ENCODE measurements at regions not wholly inside any gene's neighbourhood (a gene's known extent, or its start where the extent isn't known, plus 50 kb on each side); places are given as distances from the start of the nearest gene placed in this dataset.

DNA sequence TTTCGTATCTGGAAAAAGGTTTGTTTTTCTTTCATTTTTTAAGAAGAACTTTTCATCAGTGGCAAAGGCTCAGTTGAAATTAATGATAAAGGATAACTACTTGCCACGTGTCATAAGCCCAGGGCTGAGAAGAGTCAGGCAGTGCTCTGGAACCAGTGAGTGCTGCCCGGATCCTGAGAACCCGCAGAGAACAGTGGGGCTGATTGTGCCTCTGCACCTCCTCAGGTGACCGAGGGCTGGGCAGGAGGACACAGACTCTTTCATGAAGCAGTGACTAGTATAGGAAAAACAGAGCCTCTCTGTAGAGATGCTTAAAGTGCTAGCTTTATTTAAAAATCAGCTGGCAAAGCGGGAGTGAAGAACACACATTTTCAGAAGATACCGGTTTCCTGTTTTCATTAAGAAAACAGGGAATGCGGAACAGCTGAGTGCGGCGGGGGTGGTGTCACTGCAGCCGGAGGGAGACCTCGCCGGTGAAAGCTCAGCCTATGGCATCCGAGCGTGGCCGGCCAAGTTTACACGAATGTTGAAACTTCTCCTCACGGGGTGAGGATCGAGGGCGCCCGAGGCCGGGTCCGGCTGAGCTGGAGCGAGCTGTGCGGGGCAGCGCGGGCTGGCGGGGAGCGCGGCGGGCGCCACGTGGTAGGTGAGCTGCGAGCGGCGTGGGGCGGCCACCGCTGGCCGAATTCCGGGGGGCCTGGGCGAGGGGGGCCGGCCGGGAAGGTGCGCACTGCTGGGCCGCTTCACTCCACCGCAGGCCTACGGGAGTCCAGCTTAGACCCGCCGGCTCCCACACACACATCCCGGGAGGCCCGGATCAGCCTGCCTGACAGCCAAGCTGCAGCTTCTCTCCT, 134.7 kb upstream of the DMRT1 start:
- DNase-seq (ENCODE audit: extremely low spot score in 2 of 2), result no peak
- Histone ChIP-seq H3K9me3 (no peaks in the 10 kb centered on the region), H3K27me3 (no peaks in the 10 kb centered on the region), H3K36me3 (peaks cover 0 to 9% of the 10 kb centered on the region in 2 donors), H3K4me1 (peaks cover 66% of the 10 kb centered on the region), H3K27ac (peak overlapping the region; percentile 75), H3K4me3 (peak overlapping the region; percentile 43 to 55)
- TF ChIP-seq POLR2A (IDR thresholded peaks at IDR 0.05), result peak in 1 of 2 donors; percentile 22
- TF ChIP-seq, protein P1, sequence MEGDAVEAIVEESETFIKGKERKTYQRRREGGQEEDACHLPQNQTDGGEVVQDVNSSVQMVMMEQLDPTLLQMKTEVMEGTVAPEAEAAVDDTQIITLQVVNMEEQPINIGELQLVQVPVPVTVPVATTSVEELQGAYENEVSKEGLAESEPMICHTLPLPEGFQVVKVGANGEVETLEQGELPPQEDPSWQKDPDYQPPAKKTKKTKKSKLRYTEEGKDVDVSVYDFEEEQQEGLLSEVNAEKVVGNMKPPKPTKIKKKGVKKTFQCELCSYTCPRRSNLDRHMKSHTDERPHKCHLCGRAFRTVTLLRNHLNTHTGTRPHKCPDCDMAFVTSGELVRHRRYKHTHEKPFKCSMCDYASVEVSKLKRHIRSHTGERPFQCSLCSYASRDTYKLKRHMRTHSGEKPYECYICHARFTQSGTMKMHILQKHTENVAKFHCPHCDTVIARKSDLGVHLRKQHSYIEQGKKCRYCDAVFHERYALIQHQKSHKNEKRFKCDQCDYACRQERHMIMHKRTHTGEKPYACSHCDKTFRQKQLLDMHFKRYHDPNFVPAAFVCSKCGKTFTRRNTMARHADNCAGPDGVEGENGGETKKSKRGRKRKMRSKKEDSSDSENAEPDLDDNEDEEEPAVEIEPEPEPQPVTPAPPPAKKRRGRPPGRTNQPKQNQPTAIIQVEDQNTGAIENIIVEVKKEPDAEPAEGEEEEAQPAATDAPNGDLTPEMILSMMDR (IDR thresholded peaks at IDR 0.05), result no peak
- TF ChIP-seq POLR2AphosphoS5 (IDR thresholded peaks at IDR 0.05; ENCODE audit: insufficient read depth in 1 of 2, low read depth in 1 of 2), result peak in 1 of 2 donors; percentile 74
- intact Hi-C loops (cut with DNase I), result no loop called here

DNA sequence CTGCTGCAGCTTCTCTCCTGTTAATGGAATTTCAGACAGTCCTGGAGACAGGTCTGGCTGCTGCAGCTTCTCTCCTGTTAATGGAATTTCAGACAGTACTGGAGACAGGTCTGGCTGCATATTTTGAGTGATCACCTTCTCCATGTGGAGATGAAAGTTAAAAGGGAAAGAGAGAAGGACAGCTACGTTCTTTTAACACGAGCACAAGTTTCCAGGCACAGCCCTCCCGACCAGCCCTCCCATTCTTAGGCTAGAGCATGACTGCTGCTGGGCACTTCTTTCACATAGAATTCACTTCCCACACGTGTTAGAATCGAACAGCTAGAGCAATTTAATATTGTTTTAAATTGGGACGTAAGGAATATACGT, 133.3 kb upstream of the DMRT1 start:
- Histone ChIP-seq H3K9me3 (no peaks in the 10 kb centered on the region), H3K36me3 (peaks cover 0 to 23% of the 10 kb centered on the region in 2 donors), H3K4me1 (peaks cover 71% of the 10 kb centered on the region), H3K27me3 (no peaks in the 10 kb centered on the region), H3K27ac (peak overlapping the region; percentile 17), H3K4me3 (peak overlapping the region; percentile 21 to 30)
- intact Hi-C loops (cut with DNase I), result no loop called here
- TF ChIP-seq, protein P1 (IDR thresholded peaks at IDR 0.05), result no peak
- TF ChIP-seq POLR2A (IDR thresholded peaks at IDR 0.05) (no peak), POLR2AphosphoS5 (IDR thresholded peaks at IDR 0.05; ENCODE audit: insufficient read depth in 1 of 2, low read depth in 1 of 2) (no peak)
- DNase-seq (ENCODE audit: extremely low spot score in 2 of 2), result no peak

DNA sequence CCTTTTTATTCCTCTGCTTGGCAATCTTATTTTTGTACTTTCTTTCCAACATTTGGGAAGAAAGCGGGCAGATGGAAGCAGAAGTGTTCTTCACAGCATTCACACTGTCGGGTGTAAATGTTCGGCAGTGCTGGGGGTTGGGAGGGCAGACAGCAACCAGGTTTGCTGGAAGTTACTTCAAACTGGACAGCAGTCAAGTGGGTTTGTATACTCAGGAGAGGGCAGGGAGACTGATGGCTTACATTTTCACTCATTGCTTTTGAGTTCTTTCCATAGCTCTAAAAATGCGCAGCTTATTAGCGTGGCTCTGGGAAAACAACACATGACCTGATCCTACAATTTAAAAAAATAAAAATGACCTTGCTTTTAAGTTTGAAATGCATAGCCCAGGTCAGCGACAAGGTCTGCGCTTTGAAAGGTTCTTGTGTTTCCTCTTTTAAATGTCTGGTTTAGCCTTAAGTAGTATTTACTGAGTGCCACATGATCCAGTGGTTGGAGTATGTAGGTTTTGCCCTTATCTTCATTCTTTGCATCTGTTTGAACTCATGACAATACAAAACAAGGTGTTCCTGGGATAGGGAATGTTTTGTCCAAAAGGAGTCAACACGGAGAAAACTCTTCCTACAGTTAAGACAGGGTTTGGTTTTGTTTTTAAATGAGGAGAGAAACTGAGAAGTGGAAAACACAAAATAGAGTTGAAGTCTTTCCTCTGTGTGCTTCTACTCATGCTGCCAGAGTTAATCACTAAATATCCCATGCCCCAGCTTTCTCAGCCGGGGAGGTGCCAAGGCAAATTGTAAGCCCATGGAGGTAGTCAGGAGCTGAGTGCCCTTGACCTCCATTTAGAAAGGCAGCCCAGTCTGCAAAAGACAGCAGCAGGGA, 132.7 kb upstream of the DMRT1 start:
- Histone ChIP-seq H3K4me1 (peaks cover 71% of the 10 kb centered on the region), H3K27me3 (no peaks in the 10 kb centered on the region), H3K27ac (peak overlapping the region; percentile 17), H3K9me3 (no peaks in the 10 kb centered on the region), H3K36me3 (peaks cover 0 to 28% of the 10 kb centered on the region in 2 donors), H3K4me3 (peak overlapping the region; percentile 21 to 30)
- intact Hi-C loops (cut with DNase I), result no loop called here
- DNase-seq (ENCODE audit: extremely low spot score in 2 of 2), result no peak
- TF ChIP-seq POLR2A (IDR thresholded peaks at IDR 0.05) (no peak), POLR2AphosphoS5 (IDR thresholded peaks at IDR 0.05; ENCODE audit: insufficient read depth in 1 of 2, low read depth in 1 of 2) (no peak)
- TF ChIP-seq, protein P1 (IDR thresholded peaks at IDR 0.05), result no peak

DNA sequence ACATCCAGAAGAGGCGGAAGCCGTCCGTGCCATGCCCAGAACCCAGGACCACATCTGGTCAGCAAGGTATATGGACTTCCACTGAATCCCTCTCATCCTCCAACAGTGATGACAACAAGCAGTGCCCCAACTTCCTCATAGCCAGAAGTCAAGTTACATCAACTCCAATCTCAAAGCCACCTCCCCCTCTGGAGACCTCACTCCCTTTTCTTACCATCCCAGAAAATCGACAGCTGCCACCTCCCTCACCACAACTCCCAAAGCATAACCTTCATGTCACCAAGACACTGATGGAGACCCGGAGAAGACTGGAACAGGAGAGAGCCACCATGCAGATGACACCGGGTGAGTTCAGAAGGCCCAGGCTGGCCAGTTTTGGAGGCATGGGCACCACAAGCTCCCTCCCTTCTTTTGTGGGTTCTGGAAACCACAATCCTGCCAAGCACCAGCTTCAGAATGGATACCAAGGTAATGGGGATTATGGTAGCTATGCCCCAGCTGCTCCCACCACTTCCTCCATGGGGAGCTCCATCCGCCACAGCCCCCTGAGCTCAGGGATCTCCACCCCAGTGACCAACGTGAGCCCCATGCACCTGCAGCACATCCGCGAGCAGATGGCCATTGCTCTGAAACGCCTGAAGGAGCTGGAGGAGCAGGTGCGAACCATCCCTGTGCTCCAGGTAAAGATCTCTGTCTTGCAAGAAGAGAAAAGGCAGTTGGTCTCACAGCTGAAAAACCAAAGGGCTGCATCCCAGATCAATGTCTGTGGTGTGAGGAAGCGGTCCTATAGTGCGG, 130.3 kb upstream of the DMRT1 start:
- no peak overlapping the region for H3K27ac ChIP-seq
- TF ChIP-seq POLR2AphosphoS5 (IDR thresholded peaks at IDR 0.05; ENCODE audit: insufficient read depth in 1 of 2, low read depth in 1 of 2), result no peak
- no peak for TF ChIP-seq POLR2A (IDR thresholded peaks at IDR 0.05)
- TF ChIP-seq, protein P1 (IDR thresholded peaks at IDR 0.05), result no peak
- no peaks in the 10 kb centered on the region for H3K27me3 ChIP-seq
- peaks cover 78% of the 10 kb centered on the region for H3K4me1 ChIP-seq
- DNase-seq (ENCODE audit: extremely low spot score in 2 of 2), result no peak
- no peaks in the 10 kb centered on the region for H3K9me3 ChIP-seq
- intact Hi-C loops (cut with DNase I), result no loop called here
- H3K36me3 ChIP-seq, result peaks cover 0 to 28% of the 10 kb centered on the region in 2 donors
- H3K4me3 ChIP-seq, result no peak overlapping the region
